GM21737 (cell line): ENCODE measurements at regions not wholly inside any gene's neighbourhood (a gene's known extent, or its start where the extent isn't known, plus 50 kb on each side); places are given as distances from the start of the nearest gene placed in this dataset.

Experiments
- ATAC-seq: cut with Tn5 transposase; IDR thresholded peaks from one replicate; pipeline ENCODE4 v1.9.1; 2021; ENCODE audit warnings: mild to moderate bottlenecking, moderate library complexity; ENCODE audit not compliant: unreplicated experiment

DNA sequence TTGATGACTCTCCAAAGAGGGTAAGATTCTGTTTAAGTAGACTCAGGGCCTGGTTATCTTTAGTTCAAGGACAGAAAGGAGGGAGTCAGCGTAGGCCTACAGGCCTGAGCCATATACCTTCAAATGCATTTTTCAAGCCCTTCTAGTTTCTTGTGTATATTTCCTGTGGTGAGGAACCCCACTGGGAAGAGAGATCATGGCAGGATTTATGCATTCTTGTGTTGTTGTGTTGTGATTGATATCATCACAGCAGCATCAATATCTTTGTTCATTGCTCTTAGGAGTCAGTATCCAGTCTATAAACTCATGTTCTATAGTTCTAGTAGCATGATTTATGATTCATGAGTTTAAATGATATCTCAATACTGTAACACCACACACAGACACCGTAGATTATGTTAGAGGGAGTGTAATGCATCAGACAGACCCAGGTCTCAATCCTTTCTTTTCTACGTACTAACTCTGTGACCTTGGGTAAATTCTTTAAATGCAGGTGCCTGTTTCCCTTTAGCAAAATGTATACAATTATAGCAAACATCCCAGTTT lies 427.5 kb downstream of the PDCD6IP start:
- no peak for ATAC-seq

DNA sequence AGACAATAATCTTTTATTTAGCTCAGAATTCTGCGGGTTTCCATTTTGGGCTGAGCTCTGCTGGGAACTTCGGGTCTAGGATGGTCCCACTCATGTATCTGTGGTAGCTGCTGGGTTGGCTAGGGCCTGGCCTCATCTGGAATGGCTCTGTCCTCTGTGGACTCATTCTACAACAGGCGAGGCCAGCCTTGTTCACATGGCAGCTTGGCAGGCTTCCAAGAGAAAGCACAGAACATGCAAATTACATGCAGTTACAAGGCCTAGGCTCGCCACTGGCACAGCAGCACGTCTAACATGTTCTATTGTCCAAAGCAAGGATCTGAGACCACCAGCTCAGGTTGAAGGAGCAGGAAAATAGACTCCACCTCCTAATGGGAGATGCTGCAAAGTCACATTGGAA lies 431.4 kb downstream of the PDCD6IP start:
- no peak for ATAC-seq

DNA sequence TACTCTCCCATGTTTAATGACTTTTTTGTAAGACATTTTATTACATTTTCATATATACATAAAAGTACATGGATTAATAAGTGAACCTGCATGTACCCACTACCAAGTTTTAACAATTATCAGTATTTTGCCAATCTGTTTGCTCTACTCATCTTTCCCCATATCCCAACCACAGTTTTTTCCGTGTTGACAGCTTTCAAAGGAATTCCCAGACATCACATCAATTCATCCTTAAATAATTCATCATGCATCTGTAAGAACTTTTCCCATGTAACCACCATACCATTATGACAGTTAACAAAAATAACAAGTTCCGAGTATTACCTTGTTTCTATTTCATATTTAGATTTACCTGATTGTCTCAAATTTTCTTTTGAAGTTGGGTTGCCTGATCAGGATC lies 436.7 kb downstream of the PDCD6IP start:
- ATAC-seq = no peak

DNA sequence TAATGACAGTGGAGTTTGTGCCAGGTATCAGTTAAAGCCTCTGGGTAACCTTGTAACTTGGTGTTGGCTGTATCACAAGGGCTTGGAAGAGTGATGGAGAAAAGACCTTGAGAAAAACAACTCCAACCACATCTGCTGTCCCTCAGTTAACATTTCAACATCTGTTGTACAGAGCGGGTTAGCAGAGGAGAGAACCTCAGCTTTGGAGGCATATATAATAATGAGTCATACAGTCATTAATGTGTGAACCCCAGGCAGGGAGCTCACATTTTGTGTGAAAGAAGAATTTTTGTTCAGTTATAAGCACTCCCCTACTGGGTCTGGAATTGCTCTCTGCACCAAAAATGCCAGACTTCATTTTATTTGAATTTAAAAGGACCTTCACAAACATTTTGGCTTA lies 439.5 kb downstream of the PDCD6IP start:
- ATAC-seq = no peak

DNA sequence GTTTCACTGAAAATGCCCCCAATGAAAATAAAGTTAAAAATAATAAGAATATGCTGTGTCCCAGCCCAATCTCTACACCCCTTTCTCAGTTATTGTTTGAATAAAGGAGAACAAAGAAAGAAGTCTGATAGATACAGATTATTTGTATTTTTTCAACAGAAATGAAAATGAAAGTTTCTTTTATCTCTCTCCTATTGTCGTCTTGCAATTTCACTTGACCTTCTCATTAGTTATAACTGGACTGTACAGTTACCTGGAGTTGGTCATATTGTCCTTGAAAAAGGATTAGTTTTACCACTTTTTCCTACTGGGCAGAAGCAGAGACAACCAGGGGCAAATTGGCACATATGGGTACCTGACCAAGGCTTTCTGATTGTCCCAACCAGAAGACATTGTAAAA lies 440.0 kb downstream of the PDCD6IP start:
- no peak for ATAC-seq

DNA sequence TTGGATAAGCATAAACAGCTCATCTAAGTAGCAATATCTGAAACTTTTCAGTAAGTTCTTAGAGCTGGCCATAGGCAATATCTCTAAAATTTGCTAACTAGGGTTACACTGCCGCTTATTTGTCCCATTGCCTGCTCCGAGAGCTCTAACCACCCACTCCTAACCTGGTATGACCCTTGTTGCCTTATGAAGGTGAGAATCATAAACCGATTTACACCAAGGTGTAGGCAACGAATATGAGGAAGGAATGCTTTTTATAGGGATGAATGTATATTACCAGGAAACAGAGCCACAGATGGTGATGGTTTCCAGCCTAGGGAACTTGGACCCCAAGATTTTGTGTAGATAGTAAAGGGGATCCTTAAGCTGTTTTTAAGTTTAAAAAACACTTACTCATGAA lies 440.9 kb downstream of the PDCD6IP start:
- no peak for ATAC-seq

DNA sequence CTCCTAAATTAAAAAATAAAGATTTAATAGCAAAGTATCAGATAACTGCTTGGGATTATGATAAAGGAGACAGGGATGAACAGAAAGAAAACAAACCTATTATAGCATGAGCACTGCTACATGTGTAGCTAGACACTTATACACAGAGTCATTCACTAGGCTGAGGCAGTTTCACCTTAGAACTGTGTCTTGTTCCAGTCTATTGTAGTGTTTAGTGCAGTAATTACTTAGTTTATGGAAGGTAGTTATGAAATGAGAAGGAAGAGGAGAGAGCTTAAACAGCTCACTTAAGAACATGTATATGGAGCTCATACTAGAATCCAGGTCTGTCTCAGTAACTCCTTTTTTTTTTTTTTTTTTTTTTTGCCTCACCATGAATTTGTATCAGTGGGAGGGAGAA lies 441.4 kb downstream of the PDCD6IP start:
- ATAC-seq = no peak

DNA sequence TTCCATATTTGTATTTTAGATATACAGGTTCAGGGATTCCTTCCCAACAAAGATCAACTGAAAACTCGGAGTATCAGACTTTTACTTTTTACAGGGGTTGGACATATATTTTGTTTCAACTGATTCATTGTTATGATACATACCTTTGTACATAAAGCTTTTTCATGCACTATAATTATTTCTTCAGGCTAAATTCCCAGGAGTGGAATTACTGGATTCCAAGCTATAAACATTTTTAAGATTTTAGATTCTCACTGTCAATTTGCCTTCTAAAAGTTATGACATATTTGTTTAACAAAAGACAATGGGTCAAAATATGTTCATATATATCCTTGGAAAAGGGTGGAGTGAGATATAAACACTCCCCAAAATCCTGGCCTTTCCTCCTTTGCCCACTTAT lies 449.0 kb downstream of the PDCD6IP start:
- ATAC-seq = no peak

DNA sequence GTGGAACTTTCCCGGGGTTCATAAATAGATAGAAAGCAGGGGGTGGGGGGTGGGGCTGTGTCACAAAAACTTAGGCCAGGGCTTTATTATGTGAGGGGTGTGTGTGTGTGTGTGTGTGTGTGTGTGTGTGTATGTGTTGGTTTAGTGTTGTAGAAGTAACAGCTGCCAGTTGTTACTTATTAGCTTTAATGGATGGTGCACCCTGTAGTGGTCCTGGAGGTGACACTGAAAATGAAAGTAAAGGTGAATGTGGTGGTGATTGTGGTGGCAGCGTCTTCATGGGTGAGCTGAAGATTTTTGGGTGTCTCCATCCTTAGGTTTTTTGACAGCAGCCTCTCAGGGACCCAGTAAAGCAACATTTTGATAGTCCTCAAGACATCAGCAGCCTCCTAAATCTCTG lies 449.9 kb downstream of the PDCD6IP start:
- peak; percentile 95 for ATAC-seq

DNA sequence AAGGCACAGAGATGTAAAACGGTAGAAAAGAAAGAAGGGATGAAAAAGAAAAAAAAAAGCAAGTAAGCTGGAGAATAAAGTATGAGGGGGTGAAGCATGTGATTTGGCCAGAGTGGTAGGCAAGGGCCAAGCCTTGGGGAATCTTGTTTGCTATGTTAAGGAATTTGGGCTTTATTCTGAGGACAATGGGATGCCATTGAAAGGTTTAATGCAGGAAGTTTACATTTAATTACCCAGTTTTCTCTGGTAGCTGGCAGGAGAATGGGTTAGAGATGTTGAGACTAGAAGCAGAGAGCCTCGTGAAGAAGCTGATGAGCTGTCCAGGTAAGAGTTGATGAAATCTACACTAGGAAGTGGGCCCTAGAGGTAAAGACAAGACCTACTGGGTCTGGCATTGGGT lies 455.9 kb downstream of the PDCD6IP start:
- ATAC-seq = no peak

DNA sequence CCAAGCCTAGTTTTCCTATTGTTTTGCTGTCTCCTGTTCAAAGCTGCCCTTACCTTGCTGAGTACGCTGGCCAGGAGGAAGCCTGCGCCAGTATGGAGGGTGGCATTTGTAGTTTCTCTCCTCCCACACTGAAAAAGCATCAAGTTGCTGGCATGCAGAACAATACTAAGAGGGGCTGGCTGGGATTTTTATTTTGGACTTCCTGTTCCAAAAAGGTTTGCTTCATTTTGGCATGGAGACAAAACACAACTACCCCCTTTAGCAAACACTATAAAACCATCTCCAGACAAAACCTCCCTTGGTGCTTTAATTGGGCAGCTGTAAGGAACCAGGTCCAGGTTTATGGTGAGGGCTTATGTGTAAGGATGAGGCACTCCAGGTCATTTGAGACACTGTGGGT lies 457.6 kb downstream of the PDCD6IP start:
- no peak for ATAC-seq

DNA sequence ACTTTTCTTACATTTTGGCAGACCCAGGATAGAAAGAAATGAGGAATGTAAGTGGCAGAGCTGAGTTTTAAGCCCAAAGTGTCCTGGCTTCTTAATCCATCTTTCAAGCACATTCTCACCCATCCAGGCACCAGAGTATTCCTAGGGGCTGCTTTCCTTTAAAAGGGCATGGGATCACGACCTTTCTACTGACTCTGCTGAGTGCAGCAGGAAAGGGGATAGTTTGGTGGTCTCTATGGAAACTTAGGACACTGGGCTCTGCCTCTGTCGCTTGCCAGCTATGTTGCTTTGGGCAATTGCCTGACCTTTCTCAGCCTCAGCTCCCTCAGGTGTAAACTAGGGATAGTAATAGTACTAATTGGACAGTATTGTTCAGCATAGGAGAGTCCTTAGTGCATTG lies 458.4 kb downstream of the PDCD6IP start:
- ATAC-seq = no peak

DNA sequence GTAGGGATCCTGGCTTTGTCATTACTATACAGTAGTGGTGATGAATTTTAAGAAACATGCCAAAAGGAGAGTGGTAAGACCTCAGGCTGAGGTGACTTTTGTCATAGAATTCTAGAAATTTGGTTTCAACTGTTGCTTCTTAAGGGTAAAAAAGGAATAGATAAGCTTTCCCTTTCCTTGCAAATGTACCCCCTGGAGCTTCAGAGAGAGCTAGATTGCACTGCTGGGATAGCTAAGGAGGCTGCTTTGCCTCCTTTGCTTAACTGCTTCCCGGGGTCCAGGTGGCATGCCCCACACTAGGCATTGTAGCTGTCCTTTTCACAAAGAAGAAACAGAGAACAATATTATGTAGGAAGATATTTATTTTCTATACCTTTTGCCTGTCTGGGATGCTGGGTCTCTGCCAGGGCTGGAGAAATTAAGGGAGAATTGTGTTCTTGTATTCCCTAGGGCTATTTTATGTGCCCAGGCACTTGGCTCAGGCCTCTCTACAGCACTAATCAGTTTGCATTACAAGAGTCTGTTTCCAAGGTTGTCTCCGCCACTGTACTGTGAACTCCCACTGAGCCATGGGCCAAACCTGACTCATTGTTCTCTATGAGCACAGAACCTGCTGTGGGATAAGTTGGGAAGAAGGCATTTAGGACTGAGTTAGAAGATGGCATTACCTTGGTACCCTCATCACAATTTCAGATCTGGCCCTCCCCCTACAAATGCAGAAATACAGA lies 460.0 kb downstream of the PDCD6IP start:
- no peak for ATAC-seq

DNA sequence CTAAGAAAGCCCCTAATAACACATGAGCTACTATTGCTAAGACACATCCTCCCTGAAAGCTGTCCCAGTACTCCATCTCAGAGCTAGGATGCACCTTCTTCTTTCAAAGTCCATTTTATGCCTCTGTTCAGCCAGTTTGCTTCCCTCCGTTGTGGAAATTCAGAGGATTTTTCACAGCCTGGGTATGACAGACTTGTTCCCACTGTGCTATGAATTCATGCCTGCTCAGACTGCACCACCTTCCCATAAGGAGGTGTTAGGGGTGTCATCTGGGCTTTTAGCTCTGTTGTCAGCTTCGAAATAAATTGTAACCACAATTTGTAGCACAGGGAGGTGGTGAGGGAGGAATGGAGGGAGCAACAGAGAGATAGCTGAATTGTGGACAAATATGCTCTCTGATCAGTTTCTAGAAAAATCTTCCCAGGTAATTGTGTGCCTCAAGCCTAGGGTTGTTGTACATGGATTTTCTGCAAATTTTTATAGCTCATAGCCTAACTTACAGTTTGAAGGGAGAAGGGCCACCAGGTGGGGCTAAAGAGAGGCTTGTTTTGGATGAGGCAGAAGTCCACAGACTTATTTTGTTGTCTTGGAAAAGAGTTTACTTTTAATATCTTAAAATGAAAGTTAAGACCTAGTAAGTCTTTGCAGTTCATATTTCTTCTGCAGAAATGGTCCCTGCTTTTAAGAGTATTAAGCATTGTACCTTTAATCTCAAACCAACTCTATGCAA lies 462.0 kb downstream of the PDCD6IP start:
- no peak for ATAC-seq

DNA sequence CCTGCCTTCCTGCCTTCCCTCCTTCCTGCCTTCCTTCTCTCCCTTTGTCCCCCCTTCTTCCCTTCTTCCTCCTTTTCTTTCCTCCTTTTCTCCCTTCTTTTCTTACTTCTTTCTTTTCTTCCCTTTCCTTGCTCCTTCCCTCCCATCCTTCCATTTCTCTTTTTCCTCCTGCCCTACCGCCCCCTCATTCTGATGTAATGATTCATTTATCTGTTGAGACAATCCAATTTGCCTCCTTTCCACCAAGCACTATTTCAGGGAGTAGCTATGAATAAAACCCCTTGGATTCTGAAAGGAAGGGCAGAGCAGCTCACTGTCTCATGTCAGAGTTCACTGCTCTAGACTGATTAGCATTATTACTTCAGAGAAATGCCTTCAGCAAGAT lies 462.6 kb downstream of the PDCD6IP start:
- no peak for ATAC-seq

DNA sequence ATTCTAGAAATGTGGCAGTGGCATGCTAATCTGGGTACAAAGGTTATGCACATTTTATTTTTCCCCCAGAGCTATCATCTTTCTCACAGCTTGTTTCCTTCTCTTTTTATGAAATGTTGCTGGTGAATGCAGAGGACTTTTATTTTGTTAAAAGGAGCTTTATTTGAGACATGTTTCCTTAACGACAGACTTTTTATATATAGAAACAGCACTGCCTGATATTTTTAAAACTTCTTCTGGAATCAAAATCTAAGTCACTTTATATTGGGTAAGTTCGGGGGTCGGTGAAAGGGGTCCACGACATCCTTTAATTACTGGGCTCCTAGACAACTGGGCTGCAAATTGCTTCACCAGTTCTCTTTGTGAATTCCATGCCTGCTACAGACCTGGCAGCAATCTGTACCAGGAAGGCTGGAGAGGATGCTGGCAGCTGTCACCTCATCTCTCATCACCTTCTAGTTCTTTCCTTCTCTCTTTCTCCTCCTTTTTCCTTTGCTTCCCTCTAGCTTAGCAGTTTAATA lies 464.7 kb downstream of the PDCD6IP start:
- no peak for ATAC-seq

DNA sequence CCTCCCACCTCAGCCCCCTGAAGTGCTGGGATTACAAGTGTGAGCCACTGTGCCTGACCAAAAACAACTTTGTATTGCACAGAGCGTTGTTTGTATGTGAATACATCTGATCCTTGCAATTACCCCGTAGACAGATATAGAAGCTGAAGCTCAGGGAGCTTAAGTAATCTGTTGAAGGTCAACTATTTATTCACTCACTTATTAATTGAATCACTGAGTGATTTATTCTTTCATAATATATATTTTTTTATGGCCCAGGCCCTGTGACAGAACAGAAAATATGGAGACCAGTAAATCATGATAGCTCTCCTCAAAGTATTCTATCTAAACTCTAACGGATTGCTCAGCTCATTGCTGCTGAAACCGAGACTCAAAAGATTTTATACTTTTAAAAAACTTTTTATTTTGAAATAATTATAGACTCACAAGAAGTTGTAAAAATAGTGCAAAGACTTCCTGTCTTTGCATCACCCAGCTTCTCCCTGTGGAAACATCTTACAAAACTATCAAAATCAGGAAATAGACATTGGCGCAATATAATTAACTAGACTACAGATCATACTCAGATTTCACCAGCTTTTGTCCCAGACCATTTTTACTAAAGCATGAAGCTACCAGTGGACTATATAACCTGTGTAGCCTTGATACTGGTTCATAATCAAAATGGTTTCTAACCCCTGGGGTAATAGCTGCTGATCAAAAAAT lies 466.1 kb downstream of the PDCD6IP start:
- ATAC-seq = no peak

DNA sequence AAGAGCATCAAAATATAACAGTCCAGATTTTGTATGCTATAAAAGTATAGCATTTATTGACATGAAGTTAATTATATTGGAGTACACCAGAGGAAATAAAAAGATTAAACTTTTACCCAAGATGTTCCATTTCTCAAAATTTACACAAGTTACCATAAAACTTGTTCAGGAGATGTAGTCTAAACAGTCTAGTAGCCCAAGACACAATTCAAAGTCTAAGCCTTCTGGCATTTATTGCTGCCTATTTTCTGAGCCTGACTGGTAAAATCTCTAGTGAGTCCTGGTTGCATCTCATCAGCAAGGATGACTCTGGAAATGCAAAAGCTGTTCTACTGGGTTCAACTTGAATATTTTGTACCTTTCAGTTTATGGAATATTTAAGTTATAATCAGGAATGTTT lies 468.7 kb downstream of the PDCD6IP start:
- no peak for ATAC-seq

DNA sequence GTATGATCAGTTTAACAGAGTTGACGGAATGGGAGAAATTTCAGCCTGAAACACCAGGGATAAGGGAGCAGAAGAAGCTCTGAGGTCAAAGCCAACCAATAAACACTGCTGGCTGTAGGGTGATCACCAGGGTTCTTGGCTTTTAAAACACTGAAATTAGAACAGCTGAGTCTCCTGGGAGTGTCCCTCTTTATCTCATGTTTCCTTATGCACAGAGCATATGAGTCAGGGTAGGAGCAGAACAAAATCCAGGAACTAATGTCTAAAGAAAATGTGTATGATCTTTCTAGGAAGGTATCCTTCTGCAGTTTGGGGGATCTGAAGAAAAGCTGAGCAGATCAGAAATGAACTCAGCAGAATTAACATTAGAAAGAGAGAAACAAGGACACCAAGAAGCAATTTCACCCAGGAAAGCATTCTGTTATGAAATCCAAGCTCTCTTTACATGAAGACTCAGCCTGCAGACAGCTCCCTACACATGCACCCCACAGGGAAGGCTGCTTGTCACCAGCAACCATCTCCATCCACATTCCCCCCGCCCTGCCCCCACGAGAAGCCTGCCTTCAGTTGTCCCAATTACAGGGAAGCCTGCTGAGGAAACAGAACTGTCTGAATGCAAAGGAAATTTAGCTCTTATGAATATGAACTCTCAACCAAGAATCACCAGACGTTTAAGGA lies 469.7 kb downstream of the PDCD6IP start:
- no peak for ATAC-seq

DNA sequence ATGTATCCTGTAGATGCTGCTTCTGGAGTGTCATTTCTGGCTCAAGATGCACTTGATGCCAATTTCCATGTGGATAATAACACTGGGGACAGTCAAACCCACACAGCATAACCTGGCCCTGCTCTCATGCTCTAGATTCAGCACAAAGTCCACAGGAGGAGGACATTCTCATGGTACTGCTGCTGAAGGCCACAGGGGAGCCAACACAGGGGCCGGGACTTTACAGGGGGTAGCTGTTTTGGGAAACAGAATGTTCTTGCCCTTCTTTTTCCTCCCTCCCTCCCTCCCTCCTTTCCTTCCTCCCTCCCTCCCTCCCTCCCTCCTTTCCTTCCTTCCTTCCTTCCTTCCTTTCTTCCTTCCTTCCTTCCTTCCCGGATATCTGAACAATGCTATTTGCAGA lies 477.4 kb downstream of the PDCD6IP start:
- ATAC-seq = no peak

DNA sequence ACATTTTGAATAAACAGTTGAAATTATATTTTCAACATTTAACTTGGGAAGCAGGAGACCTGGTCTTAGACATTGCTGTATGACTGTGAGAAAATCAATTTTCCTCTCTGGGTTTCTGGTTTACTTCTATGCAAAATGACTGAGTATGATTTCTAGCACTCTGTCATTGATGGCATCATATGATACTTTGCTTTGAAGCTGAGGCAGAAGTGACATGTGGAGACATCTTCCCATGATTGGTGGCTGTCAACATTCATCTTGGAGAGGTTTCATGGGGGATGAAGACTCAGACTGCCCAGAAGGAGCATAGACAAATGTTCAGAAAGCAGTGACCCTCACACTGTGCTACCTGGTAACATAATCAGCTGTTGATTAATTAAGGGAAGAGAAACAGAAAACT lies 477.9 kb downstream of the PDCD6IP start:
- ATAC-seq = no peak
